Hematopoietic multipotent progenitor cell treated with erythropoietin and hydrocortisone succinate and interleukin-3 and kit ligand, for 8 days (in vitro differentiated cells): ENCODE measurements at regions not wholly inside any gene's neighbourhood (a gene's known extent, or its start where the extent isn't known, plus 50 kb on each side); places are given as distances from the start of the nearest gene placed in this dataset.

Experiments used
- DNase-seq: peaks from one replicate; pipeline ENCODE4 v3.0.0-alpha.2; 2015

DNA sequence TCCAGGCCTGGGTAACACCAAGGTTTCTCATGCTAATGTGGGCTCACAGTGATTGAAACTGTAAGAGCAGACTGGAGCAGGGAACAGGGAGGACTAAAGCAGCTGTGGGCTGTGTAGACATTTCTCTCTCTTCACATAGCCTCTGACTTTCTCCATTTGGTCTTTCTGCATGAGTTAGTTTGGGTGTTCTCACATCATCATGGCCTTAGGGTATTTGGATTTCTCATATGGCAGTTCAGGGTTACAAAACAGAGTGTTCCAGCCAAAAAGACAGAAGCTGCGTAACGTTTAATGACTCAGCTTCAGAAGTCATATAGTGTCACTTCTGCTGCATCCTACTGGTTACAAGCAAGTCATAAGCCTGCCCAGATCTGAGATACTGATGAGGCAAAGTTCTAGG is 52.0 kb upstream of the OSBPL8 start:
- DNase-seq: no peak

DNA sequence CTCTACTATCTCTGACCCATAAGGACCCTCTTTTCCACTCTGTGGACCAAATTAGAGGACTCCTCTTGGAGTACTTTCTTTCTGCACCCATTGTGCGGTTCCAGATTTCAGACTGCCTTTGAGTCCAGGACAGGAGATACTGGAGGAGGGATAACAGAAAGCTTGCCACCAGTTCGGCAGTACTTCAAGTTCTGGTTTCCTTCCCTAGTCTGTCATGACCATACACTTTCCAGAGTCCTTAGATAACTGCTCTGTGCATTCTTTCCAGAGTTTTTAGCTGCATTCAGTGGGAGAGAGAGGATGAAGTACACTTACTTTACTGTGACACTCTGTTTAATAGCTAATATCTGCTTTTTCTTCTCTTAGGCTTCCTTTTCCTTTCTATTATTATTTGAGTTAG is 54.8 kb upstream of the OSBPL8 start:
- no peak for DNase-seq

DNA sequence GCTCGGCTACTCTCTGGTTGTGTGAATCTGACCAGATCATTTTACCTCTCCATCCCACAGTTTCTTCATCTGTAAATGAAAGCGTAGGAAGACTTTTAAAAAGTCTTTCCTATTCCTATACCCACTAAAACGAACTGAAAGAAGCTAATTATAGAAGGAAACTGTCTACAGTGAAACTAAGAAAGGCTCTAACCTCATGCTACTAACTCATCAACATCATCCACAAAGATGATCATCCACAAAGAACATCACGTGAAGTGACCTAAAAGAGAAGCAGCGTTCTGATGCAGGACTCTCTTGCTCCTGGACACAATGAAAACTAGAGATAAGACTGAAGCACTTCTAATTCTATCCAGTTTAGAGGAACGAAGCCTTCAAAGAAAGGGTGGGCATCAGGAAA is 58.5 kb upstream of the OSBPL8 start:
- no peak for DNase-seq

DNA sequence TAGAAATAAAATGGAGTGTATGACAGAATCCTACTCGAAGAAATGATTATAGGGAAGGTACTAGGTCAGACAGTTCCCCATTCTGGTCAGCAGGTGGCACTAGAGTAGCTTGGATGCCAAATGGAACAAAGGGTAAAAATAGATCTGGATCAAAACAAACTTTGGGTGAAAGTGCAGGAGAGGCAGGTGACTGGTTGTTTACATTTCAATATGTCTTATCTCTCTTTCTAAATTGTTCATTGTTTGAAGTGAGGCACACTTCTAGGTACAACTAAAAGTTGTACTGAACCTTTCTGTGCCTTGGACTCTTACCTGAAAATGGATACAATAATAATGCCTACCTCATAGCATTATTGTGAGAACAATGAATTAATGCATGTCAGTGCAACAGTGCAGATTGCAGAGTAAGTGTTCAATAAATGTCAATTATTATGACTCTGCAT is 62.0 kb upstream of the OSBPL8 start:
- DNase-seq: peak; percentile 85

DNA sequence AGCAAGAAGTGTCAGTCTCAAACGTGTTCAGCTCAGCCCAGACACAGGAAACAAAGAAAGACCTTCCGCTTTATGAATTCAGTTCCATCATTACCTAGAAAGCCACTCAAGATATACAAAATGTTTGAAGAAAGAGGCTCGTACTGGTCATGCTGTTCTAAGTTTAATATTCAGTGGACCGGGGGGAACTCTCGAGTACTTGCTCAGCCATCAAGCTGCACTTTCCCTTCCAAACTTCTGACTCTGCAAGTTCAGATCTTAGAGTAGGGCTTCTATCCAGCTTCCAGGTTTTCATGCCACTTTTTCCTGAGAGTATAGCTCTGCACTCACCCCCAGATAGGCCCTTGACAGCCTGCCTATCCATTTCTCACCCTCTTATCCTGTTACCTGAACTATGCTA is 62.8 kb upstream of the OSBPL8 start:
- DNase-seq: no peak

DNA sequence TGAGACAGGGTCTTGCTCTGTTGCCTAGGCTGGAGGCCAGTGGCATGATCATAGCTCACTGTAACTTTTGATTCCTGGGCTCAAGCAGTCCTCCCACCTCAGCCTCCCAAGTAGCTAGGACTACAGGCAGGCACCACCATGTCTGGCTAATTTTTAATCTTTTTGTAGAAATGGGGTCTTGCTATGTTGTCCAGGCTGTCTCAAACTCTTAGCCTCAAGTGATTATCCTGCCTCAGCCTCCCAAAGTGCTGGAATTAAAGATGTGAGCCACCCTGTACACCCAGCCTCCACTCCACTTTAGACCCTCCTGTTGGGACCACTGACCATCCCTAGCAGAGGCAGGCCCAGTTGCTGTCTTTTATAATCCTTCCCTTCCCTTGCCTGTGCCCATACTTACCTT is 63.3 kb upstream of the OSBPL8 start:
- no peak for DNase-seq

DNA sequence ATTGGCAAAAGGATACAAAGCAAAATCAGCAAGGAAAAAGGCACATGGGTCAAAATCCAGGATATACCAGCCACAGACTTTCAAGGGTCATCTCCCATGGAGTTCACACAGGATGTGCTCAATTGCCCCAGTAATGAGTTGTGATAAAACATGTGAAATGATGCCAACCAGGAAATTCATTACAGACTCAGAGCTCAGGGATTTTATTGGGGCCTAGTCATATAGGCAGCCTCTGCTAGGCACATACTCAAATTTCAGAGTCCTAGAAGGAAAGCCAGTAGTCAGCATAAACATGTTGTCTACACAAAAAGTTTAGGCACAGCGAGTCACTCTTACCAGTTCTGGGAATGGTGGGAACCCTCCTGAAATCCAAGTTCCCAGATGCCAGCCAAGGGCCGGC is 64.4 kb upstream of the OSBPL8 start:
- DNase-seq: no peak

DNA sequence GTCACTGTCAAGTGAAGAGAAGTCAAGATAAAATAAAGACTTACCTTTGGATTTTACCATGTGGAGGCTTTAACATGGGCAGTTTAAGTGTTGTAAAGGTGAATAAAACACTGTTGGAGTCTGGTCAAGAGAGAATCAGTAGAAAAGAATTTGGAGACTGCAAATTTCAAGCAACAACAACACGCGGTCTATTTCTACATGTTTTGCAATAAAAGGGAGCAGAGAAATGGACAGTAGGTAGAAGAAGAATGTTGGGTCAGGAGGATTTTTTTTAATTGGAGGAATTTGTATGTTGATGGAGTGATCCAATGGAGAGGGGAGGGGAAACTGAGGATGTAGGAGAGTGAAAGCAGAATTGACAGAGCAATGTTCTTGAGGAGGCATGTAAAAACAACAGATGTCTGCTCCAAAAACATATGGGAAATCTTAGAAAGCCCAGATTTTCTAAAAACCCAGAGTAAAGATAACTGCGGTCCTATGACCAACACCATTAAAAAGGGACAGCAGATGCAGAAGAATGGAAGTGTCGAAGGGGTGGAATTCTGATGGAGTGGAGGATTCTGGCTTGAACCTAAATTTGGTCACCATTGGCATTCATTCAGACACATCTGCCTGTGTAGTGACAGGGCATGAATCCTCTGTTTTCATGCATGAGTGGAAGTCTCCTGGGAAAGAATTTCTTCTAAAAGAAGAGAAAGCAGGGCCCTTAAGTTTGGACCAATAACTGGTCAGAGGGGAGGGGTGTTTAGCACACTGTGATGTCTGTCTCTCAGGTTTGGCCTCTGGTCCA is 68.0 kb upstream of the OSBPL8 start:
- DNase-seq: no peak

DNA sequence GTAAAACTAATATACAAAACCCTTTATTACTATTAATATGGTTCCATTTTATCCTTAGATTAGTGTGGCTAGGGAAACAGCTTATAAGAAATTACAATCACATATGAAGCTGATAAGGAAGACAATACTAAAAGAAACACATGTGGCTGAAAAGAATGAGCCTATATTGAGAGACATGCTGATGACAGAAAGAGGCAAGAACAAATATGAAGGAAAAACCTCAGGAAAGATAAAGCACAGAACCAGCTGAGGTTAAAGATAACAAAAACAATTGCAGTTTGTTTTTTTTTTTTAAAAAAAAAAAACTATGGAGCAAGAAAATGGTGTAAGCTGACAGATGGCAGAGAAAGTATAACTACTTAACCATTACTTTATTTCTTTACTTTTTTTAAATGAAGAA is 69.2 kb upstream of the OSBPL8 start:
- peak; percentile 75 for DNase-seq

DNA sequence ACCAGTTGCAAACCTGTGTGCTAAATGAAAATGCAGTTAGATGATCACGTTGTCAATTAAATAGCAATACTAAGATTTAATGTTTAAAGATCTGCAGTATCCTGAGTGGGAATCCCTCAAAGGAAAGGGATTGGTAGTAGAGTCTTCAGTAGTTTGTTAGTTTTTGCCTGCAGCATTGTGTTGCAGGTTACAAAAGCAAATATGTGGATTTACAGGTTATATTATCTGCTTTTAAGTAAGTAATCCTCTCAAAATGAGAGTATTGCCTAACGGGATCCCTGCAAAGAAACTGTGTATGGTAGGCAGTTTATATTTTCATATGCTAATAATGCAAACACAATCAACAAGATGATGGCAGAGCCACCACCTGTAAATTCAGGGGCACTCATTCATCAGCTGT is 72.2 kb upstream of the OSBPL8 start:
- DNase-seq: no peak

DNA sequence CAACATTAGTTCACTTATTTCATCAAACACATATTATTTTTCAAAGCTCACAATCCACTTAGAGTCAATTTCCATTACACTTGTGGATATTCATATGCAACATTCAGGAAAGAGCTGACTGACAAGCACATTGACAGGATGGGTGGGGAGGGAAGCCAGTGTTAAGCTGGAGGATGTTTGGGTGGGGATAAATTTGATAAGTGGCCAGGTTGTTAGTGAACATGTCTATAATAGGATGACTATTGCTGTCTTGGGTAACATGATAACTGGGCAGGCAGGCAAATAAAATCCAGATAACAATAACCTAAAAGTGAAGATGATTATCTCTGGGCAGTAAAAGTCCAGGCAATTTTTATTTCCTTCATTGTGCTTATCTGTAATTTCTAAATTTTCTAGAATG is 73.8 kb upstream of the OSBPL8 start:
- peak; percentile 91 for DNase-seq

DNA sequence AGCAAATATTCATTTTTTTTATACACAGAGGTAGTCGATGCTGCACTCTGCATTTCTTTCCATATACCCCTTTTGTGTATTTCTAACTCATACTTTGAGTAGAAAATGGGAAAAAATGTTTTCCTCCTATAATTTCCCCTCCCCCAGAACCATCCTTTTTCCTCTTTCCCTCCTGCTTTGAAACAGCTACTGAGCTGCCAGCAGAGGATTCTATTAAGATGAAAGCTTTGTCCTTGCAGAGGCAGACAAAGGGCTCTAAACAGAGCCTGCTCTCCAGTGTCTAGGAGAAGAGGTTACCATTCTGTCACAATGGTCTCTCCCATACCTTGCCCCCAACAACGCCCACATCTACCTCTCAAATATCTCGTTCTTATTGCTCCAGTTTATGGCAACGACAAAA is 74.6 kb upstream of the OSBPL8 start:
- DNase-seq: no peak

DNA sequence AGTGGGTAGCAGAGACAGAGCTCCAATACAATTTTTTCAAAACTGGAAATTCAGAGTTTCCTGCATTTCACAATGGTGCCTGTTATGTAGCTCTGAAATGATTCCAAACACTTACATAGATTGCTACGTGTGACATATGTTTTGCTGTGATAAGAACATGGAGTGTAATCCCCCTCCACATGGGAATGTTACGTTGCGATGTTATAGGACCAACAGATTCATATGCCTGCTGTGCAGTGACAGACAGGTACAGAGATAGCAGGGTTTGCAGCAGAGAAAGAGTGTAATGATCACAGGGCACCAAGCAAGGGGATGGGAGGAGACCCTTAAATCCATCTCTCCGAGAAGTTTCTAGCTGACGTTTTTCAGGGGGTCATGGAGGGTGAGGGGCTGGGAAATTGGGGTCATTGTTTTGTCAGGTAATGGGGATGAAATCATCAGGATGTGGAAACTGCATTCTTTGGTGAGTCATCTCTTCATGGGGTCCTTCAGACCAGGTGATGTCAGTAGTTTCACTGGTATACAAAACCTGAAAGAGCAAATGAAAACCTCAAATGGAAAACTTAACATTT is 76.6 kb upstream of the OSBPL8 start:
- peak; percentile 60 for DNase-seq

DNA sequence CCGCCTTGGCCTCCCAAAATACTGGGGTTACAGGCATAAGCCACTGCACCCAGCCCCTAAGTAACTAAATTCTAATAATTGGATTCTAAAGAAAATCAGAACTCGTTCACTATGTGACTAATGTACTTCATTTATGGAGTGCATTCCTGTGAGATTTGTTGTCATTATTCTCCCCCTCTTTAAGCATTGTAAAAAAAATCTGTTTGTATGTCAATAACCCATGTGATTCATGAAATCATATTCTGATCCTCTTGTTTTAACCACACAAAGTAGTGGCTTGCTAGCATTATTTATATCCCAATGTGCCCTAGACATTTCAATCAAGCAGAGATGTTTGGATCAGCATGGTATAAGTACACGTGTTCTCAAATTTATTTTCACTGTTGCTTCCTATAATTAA is 78.2 kb upstream of the OSBPL8 start:
- DNase-seq: no peak

DNA sequence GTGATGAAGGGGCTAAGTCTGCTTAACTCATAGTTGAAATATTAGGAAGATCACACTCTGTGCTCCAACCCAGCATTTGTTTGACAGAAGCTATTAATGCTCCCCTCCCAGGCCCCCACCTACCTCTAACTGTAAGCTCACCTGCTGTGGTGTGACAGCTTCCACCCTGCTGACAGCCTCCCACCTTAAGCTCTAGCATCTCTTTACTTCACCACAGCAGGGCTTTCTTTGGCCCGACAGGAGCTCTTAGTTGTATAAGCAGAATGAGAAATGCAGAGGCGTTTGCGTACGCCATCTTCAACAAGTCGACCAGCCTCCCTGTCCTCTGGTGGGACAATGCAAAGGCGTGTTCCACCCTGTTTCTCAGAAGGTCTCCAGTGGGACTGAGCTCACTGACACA is 80.1 kb upstream of the OSBPL8 start:
- no peak for DNase-seq

DNA sequence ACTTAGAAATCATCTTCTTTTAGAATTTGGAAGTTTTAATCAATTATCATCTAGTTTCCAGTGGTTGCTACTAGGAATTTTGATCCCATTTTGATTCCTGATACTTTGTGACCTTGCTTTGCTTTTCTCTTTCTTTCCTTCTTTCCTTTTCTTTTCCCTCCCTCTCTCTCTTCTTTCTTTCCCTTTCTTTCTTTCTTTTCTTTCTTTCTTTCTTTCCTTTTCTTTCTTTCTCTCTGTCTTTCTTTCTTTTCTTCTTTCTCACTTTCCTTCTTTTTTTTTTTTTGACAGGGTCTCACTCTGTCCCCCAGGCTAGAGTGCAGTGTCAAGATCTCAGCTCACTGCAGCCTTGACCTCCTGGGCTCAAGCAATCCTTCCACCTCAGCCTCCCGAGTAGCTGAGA is 81.5 kb upstream of the OSBPL8 start:
- no peak for DNase-seq

DNA sequence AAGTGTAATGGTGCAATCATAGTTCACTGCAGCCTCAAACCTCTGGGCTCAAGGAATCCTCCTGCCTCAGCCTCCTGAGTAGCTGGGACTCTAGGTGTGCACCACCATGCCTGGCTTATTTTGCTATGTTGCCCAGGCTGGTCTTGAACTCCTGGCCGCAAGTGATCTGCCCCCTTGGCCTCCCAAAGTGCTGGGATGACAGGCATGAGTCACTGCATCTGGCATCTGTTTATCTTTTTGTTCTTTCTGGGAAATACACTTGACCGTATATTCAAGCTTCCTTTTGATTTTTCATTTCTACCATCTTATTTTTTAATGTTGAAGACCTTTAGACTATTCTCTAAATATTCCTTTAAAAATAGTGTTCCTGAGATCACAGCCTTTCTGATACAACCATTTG is 82.4 kb upstream of the OSBPL8 start:
- DNase-seq: no peak

DNA sequence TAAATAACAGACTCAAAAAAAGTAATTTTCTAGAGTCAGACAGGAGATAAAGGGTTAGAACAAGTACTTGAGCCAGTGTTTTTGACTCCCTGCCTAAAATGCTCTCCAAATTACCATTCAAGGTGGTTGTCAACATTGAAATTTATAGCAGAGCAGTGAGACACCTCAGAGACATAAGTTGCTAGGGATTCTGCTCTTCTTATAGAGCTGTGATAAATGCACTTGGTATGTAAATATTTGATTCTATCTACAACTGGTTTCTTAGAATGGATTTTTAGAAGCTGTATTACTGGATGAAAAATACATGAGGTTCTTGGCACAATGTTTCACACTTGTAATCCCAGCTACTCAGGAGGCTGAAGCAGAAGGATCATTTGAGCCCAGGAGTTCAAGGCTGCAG is 83.9 kb upstream of the OSBPL8 start:
- no peak for DNase-seq

DNA sequence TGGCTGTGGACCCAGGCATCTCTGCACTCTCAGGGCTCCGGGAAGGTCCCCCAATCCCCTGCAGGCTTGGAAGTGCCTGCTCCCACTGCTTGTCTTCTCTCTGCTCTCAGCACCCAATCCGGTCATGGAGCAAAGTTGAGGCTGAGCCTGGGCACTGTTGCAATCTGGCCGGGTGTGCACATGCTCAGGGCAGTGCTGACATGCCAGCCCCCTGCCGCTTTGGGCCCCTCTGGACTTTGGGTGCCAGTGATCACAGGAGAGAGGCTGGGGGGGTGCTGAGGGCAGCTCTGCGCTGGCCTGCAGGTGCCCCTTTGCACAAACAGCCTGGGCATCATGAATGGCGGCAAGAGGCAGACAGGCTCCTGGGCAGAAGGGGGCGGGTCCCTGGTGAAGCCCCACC is 85.4 kb upstream of the OSBPL8 start:
- DNase-seq: no peak

DNA sequence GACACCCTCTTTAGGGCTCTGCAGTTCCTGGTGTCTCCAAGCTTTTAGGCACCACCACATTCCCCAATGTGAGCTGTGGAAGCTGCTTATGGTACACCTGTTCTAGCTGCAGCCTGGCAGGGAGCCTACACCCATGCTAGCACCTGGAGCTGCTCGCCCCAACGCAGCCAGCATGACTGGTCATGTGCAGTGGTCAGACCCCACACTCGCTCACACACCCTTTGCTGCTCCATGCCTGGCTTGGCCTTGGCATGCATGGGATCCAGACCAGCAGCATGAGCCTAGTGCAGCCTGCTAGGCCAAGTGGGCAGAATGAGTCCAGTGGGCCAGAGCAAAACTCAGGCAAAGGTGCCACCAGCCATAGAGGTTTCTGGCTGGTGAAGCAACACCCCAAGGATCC is 86.4 kb upstream of the OSBPL8 start:
- DNase-seq: no peak

DNA sequence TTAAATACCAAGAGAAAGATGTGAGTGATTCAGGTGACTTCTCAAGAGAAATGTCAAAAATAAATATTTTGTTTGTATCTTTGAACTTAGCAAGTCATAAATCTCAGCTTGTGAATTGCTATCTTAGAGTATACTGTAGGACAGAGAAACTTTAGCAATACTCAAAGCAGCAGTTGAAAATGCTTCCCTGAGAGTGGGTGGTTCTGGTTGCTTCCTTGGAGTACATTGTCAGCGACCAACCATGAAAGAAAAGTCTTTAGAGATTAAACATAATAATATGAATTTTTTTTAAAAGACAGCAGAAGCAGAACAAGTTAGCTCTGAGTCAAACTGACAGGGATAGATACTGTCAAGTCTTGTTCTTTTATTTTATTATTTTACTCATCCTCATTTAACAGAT is 86.8 kb upstream of the OSBPL8 start:
- no peak for DNase-seq

DNA sequence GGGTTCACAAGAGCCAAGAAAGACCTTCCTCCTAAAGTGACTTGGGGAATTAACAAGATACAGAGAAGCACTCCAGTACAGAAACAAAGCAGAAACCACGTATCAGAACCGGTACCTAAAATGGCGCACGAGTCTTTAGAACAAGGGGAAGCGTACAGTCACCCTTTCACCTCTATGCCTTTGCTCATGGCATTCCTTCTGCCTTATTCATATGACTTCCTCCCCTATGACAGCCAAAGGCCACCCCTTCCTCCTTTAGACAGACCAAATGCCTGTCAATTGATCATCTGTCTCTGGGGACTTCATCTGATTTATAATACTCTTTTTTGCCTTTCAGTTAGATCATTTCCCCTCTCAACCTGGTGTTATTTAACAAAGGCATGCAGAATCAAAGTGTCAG is 89.5 kb upstream of the OSBPL8 start:
- DNase-seq: no peak

DNA sequence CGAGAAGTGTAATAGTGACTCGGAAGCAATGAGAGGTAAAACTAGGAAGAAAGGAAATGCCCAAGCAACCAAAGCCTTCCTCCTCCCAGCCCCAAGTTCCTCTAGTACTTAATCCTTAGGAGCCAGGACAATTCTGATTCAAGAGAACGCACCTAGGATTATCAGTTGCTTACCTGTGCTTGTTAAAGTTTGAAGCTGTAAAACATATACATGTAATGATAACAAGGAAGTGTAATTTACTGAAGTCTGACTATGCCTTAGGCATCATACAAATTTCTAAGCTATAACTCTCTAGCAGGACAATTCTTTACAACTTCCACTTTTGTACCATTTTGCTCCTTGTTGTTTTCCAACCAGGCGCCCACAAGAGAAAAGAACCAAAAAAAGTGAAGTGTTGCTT is 92.8 kb upstream of the OSBPL8 start:
- DNase-seq: no peak

DNA sequence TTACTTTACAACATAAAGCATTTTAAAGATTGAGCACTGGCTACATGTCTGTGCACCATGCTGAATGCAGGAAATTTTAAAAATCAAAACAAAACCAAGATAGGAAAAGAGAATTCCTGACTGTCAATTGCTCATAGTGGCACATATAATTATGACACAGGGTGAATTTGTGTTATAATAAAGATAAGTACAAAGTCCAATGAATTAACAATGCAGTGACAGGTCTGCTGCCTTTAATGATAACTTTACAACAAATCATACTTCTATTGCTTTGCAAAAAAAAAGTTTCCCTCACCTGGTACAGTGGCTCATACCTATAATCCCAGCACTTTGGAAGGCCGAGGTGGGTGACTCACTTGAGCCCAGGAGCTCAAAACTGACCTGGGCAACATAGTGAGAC is 93.8 kb upstream of the OSBPL8 start:
- no peak for DNase-seq

DNA sequence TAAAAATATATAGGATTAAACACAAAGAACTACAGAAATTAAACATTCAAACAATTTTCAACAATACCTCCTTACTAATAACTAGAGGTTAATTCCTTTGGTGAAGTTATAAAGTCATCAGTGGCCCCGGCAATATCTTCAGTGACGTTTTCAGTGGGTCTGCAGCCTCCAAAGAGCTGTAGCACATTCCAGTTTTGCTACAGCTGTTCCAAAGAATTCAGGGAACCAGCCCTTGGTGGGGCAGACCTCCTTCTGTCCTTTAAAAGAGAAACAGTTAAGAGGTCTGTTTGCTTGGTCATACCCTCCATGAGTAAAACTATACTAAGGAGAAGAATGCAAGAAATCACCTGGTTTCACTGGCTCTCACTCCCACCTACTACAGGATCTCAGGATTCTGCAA is 99.2 kb upstream of the ZDHHC17 start:
- DNase-seq: no peak
